GM12874 (cell line): ENCODE measurements at regions not wholly inside any gene's neighbourhood (a gene's known extent, or its start where the extent isn't known, plus 50 kb on each side); places are given as distances from the start of the nearest gene placed in this dataset.

Source experiments
- CTCF ChIP-seq: IDR thresholded peaks from 2 replicates; pipeline ENCODE4 v1.5.1; 2011; ENCODE audit warnings: low read depth, mild to moderate bottlenecking, control low read depth, low read length, moderate library complexity; ENCODE audit not compliant: insufficient read depth

- no peak for TF ChIP-seq CTCF
These were observed 141.9 kb upstream of the RASA1 start for GRCh38 chr5:87125766-87126165.

- TF ChIP-seq CTCF: no peak
These were observed 140.8 kb upstream of the RASA1 start for GRCh38 chr5:87126869-87127268.

- TF ChIP-seq CTCF: no peak
These were observed 140.3 kb upstream of the RASA1 start for GRCh38 chr5:87127426-87127825.

GRCh38 chr5:87127956-87128687 is 139.6 kb upstream of the RASA1 start:
- no peak for TF ChIP-seq CTCF

GRCh38 chr5:87129046-87129445 is 138.6 kb upstream of the RASA1 start:
- TF ChIP-seq CTCF: no peak

GRCh38 chr5:87132696-87133095 is 135.0 kb upstream of the RASA1 start:
- no peak for TF ChIP-seq CTCF

- no peak for TF ChIP-seq CTCF
These were observed 131.6 kb upstream of the RASA1 start for GRCh38 chr5:87136096-87136495.
